ENCODE measurements at regions not wholly inside any gene's neighbourhood (a gene's known extent, or its start where the extent isn't known, plus 50 kb on each side); places are given as distances from the start of the nearest gene placed in this dataset.

- no peaks in the 10 kb centered on the region for H3K4me1 ChIP-seq (ENCODE audit: control insufficient read depth, extremely low read depth, insufficient read depth, low read length)
- H3K27ac ChIP-seq (ENCODE audit: control insufficient read depth, insufficient read depth, low read length), result no peak overlapping the region
- no peaks in the 10 kb centered on the region for H4K20me1 ChIP-seq (ENCODE audit: control insufficient read depth, extremely low read depth, insufficient read depth, low read length)
- H3K9me3 ChIP-seq (ENCODE audit: control insufficient read depth, low read depth, low read length), result no peaks in the 10 kb centered on the region
- no peaks in the 10 kb centered on the region for H3K36me3 ChIP-seq (ENCODE audit: control insufficient read depth in 2 of 2, extremely low read depth in 1 of 2, insufficient read depth in 2 of 2, low read length in 2 of 2)
- FAIRE-seq (no peak), DNase-seq (ENCODE audit: low read depth, low spot score) (peak; percentile 30)
- dilution Hi-C loops (cut with MboI; ENCODE audit: extremely low pct_ligation_motif_present, low sequenced_read_pairs), result no loop called here
- no peak overlapping the region for H3K4me2 ChIP-seq (ENCODE audit: control insufficient read depth, extremely low read depth, insufficient read depth, low read depth, low read length)
- no peaks in the 10 kb centered on the region for H3K27me3 ChIP-seq (ENCODE audit: control insufficient read depth, extremely low read depth, insufficient read depth, low read length)
- TF ChIP-seq EZH2 (IDR thresholded peaks at IDR 0.05; ENCODE audit: low read length) (no peak), CTCF (optimal IDR thresholded peaks at IDR 0.05 in 1 of 3, IDR thresholded peaks at IDR 0.05 in 1 of 3, conservative IDR thresholded peaks at IDR 0.05 in 1 of 3; ENCODE audit: extremely low read depth in 1 of 3, insufficient read depth in 2 of 3, low read length in 3 of 3) (no peak)
- H3K9ac ChIP-seq (ENCODE audit: control insufficient read depth, extremely low read depth, insufficient read depth, low read length), result no peak overlapping the region
- H3K79me2 ChIP-seq (ENCODE audit: control insufficient read depth, insufficient read depth, low read length), result no peaks in the 10 kb centered on the region
- no peak overlapping the region for H3K4me3 ChIP-seq (ENCODE audit: control insufficient read depth in 2 of 3, extremely low read depth in 1 of 3, insufficient read depth in 2 of 3, low read depth in 1 of 3, low read length in 3 of 3)
- H2AFZ ChIP-seq (ENCODE audit: control insufficient read depth, low read length), result no peak overlapping the region
- no peaks in the 10 kb centered on the region for H3K9me1 ChIP-seq (ENCODE audit: control insufficient read depth, extremely low read depth, insufficient read depth, low read length)
Observed at GRCh38 chr11:96817482-96818399, 427.9 kb downstream of the JRKL start.

- H3K9me3 ChIP-seq (ENCODE audit: control insufficient read depth, low read depth, low read length), result no peaks in the 10 kb centered on the region
- no peaks in the 10 kb centered on the region for H3K27me3 ChIP-seq (ENCODE audit: control insufficient read depth, extremely low read depth, insufficient read depth, low read length)
- no peak overlapping the region for H3K27ac ChIP-seq (ENCODE audit: control insufficient read depth, insufficient read depth, low read length)
- DNase-seq (ENCODE audit: low read depth, low spot score) (no peak), FAIRE-seq (no peak)
- H3K9ac ChIP-seq (ENCODE audit: control insufficient read depth, extremely low read depth, insufficient read depth, low read length), result no peak overlapping the region
- no peak overlapping the region for H3K4me2 ChIP-seq (ENCODE audit: control insufficient read depth, extremely low read depth, insufficient read depth, low read depth, low read length)
- H3K4me1 ChIP-seq (ENCODE audit: control insufficient read depth, extremely low read depth, insufficient read depth, low read length), result no peaks in the 10 kb centered on the region
- no peak overlapping the region for H2AFZ ChIP-seq (ENCODE audit: control insufficient read depth, low read length)
- no peaks in the 10 kb centered on the region for H3K36me3 ChIP-seq (ENCODE audit: control insufficient read depth in 2 of 2, extremely low read depth in 1 of 2, insufficient read depth in 2 of 2, low read length in 2 of 2)
- no peaks in the 10 kb centered on the region for H4K20me1 ChIP-seq (ENCODE audit: control insufficient read depth, extremely low read depth, insufficient read depth, low read length)
- peak in 2 of 3 experiments; percentile 16 to 19 for TF ChIP-seq CTCF (optimal IDR thresholded peaks at IDR 0.05 in 1 of 3, IDR thresholded peaks at IDR 0.05 in 1 of 3, conservative IDR thresholded peaks at IDR 0.05 in 1 of 3; ENCODE audit: extremely low read depth in 1 of 3, insufficient read depth in 2 of 3, low read length in 3 of 3)
- TF ChIP-seq EZH2 (IDR thresholded peaks at IDR 0.05; ENCODE audit: low read length), result no peak
- H3K9me1 ChIP-seq (ENCODE audit: control insufficient read depth, extremely low read depth, insufficient read depth, low read length), result no peaks in the 10 kb centered on the region
- H3K79me2 ChIP-seq (ENCODE audit: control insufficient read depth, insufficient read depth, low read length), result no peaks in the 10 kb centered on the region
- H3K4me3 ChIP-seq (ENCODE audit: control insufficient read depth in 2 of 3, extremely low read depth in 1 of 3, insufficient read depth in 2 of 3, low read depth in 1 of 3, low read length in 3 of 3), result no peak overlapping the region
- dilution Hi-C loops (cut with MboI; ENCODE audit: extremely low pct_ligation_motif_present, low sequenced_read_pairs), result no loop called here
Observed at GRCh38 chr11:96827164-96827563, 437.4 kb downstream of the JRKL start.
